NCI-H146 (cell line): ENCODE measurements at regions not wholly inside any gene's neighbourhood (a gene's known extent, or its start where the extent isn't known, plus 50 kb on each side); places are given as distances from the start of the nearest gene placed in this dataset.
"Not testable (repeated sequence)": the region's sequence is repeated elsewhere in the genome, so short reads cannot be mapped to it uniquely, and the experiment has no call there.

Experiments
- DNase-seq: peaks from one replicate; lab custom pipeline; 2025; lab: John Stamatoyannopoulos, UW

GRCh38 chrX:84611843-84612636 lies 109.8 kb upstream of the HDX start:
- no peak for DNase-seq

DNA sequence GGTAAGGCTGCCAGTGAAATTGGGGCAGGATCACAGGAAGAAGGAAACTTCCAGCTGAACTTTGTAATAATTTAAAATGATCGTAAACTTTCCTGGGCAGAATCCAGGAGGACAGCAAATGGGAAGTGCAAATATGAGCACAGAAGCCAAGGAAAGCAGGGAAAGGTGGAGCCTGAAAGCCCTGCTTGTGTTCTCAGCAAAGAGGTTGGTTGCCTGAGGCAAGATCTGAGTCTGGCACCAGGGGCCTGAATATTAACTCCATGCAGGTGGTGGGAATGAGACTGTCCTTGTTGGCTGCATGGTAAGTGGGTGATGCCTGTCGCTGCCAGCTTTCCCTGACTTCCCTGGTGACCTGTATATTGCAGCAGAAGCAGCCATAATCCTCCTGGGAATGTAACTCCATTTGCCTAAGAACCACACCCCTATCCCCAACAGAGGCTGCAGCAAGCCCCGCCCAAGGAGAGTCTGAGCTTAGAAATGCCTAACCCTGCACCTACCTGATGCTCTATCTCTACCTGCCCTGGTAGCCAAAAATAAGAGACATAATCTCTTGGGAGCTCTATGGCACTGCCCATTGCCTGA lies 132.0 kb upstream of the HDX start:
- peak; percentile 21 for DNase-seq

DNA sequence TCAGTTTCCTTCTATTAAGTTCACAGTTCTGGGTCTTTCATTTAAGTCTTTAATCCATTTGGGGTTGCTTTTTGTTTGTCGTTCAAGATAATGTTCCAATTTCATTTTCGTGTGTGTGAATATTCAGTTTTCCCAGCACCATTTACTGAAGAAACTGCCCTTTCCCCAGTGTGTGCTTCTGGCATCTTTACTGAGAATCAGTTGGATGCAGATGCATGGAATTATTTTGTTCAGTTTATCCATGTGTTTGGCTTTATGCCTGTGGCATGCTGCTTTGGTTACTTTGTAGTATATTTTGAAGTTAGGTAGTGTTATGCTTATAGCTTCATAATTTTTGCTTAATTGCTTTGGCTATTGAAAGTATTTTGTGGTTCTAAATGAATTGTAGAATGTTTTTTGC lies 163.8 kb upstream of the HDX start:
- no peak for DNase-seq

GRCh38 chrX:84690228-84690627 lies 188.0 kb upstream of the HDX start:
- no peak for DNase-seq

DNA sequence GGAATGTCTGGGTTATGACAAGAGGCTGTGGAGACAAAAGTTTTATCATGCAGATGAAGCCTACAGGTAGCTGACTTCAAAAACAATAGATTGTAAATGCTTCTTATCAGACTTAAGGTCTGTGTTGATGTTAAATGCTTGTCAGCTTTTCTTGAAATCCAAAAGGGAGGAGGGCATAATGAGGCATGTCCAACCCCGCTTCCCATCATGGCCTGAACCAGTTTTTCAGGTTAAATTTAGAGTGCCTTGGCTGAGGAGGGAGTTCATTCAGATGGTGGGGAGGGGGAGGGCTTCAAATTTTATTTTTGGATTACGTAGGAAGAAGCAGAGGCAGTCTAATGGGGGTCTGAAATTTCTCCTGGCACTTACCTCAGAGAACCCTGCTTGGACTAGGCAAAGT lies 207.7 kb upstream of the HDX start:
- no peak for DNase-seq

DNA sequence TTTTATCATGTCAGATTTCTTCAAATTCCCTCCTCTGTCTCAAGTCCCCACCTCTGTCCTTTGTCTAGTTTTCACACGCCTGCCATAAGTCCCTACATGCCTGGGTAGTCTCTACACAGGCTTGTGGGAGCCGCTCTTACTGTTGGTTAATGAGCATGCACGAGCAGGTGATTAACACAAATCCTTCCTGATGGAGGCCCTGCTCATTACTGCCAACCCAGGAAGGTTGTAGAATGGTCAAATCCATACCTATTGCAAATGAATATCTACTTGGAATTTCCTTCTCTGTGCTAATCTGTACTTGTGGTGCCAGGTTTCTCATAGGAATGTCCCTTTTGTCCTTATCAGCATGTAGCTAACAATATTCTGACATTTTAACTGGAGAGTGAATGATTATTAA lies 208.4 kb upstream of the HDX start:
- peak; percentile 8 for DNase-seq

DNA sequence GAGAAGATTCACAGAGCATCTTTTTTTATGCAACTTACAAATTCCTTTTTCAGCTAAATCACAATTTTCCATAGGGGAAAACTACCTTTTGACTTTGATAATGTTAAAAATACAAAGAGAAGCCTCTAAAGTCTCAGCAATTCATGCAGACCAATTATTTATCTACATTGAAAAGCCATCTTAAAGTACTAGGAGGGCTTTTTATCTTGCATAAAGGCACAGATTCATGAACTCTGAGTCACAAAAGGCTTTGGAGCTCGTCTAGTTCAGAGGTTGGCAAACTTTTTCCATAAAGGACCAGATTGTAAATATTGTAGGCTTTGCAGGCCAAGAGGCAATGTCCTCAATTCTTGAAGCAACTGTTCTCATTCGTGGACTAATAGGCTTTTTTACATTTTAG lies 210.4 kb upstream of the HDX start:
- DNase-seq, result no peak

GRCh38 chrX:84715315-84715714 lies 213.1 kb upstream of the HDX start:
- DNase-seq, result no peak

DNA sequence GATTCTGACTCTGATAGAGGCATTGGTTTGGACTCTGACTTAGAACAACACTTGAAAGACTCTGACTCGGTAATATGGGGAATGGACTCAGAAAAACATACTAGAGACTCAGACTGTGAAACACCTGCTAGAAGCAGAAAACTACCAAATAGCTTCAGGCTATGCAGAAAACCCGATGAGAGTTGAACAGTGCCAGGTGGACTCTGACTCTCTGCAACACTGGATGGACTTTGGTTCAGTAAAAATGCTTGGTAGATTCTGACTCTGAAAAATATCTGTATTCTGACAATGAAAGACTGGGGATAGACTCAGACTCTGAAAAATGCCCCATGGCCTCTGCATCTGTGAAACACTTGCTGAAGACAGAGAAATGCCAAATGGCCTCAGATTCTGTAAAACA lies 215.1 kb upstream of the HDX start:
- DNase-seq, result peak; percentile 54

DNA sequence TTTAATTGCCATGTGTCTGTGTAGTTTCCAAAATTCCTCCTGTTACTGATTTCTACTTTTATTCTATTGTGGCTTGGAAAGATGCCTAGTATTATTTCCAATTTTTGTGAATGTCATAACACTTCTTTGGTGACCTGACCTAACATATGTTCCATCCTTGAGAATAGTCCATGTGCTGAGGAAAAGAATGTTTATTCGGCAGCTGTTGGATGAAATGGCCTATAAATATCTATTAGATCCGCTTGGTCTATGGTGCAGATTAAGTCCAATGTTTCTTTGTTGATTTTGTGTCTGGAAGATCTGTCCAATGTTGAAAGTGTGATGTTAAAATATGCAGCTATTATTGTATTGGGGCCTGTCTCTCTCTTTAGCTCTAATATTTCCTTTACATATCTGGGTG lies 219.2 kb upstream of the HDX start:
- DNase-seq, result no peak

DNA sequence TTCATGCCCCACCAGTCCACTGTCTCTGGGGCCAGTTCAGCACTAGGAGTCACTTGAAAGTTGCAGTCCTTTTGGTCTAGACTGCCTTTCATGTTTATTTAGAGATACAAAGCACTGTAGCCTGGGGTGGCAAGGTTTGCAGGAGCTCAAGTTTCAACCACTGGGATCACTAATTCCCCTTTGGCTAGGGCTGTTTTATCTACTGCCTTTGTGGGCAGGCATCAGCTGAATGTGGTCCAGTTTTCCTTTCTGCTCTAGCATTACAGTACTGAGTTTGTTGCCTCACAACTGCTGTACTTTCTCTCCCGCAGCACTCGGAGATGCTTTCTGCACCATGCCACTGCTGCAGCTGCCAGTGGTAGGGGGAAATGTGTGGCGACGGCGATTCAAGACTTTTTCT lies 222.3 kb upstream of the HDX start:
- peak; percentile 78 for DNase-seq

DNA sequence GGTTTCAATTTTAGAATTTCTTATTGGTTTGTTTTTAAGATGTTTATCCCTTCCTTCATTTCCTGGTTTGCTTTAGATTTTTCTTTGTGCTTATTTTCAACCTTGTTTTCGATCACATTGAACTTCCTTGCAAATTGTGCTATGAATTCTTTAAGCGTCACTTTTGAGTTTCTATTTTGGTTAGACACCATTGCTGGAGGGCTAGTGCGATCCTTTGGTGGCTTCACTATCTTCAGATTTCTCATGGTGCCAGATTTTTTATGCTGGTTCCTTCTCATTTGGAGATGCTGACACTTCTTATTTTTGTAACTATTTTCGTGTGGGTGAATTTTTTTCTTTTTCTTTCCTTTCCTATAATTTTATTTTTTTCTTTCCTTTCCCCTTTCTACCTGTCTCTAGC lies 227.2 kb upstream of the HDX start:
- DNase-seq, result no peak

DNA sequence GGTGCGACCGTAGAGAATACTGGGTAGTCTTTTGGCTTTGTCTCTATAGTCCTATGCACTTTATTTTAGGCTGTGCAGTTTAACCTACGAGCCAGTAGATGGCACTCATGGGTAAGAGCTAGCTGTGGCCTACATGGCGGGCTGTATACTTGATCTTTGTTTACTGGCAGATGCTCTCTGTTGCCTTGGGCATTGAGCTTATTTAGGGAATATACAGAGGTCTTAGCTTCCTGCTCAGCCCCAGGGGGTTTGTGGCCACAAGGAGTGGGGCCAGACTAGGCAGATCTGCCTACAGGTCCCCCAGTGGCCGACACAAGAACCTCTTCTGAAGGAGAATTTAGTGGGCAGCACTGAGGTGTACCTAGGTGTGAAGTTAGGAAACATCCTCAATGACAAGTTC lies 227.6 kb upstream of the HDX start:
- DNase-seq, result peak; percentile 83

GRCh38 chrX:84735025-84735424 lies 232.8 kb upstream of the HDX start:
- no peak for DNase-seq

GRCh38 chrX:84737471-84737871 lies 235.2 kb upstream of the HDX start:
- DNase-seq, result no peak

GRCh38 chrX:84747516-84747915 lies 245.3 kb upstream of the HDX start:
- no peak for DNase-seq

GRCh38 chrX:84748965-84749656 lies 246.9 kb upstream of the HDX start:
- DNase-seq, result no peak

DNA sequence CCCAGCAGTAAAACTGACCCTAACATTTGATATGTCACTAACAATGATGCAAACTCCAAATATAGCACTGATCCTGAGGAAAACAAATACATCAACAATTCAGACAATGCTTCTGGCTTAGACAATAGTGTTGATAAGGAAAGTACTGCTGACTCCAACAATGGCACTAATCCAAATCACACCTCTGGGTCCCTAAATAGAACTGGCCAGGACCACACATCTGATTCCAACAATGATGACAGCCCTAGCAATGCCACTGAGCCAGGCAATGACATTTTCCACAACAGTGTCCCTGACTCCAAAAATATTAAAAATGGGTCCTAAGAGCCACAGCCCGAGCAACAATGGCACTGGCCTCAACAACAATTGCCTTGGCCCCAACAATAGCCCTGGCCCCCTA lies 243.1 kb upstream of the APOOL start:
- DNase-seq, result no peak

- DNase-seq, result no peak
These were observed 207.4 kb upstream of the APOOL start for GRCh38 chrX:84796321-84796720.

GRCh38 chrX:84830836-84831235 lies 172.8 kb upstream of the APOOL start:
- DNase-seq, result peak; percentile 80

DNA sequence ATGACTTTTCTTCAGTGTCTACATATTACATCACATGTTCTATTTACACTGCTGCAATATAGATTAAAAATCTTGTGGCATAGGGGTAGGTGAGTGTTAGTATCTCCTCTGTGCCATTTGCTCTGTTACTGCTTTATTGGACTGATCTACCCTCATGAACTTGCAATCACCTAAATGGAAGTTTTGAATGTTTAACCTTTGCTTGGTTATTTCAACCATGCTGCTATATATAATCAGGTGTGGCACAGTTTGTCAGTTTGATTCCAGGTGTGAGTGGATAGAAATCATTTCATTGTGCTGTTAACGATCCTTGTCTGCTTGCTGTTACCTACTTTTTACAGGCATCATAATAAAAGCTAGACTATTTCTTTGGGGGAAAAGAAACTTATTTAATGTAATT lies 157.1 kb upstream of the APOOL start:
- DNase-seq, result not testable (repeated sequence)

DNA sequence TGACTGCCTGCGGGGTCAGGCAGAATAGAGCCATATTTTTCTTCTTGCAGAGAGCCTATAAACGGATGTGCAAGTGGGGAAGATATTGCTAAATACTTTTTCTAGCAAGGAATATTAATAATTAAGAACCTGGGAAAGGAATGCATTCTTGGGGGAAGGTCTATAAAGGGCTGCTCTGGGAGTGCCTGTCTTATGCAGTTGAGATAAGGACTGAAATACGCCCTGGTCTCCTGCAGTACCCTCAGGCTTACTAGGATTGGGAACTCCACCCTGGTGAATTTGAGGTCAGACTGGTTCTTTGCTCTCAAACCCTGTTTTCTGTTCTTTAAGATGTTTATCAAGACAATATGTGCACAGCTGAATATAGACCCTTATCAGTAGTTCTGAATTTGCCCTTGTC lies 152.5 kb upstream of the APOOL start:
- not testable (repeated sequence) for DNase-seq

DNA sequence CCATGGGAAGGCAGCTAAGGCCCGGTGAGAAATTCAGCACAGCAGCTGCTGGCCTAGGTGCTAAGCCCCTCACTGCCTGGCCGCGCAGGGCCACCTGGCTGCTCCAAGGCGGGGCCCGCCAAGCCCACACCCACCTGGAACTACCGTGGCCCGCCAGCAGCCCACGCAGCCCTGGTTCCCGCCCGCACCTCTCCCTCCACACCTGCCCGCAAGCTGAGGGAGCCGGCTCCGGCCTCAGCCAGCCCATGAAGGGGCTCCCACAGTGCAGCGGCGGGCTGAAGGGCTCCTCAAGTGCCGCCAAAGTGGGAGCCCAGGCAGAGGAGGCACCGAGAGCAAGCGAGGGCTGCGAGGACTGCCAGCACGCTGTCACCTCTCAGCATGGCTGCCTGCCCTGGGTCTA lies 146.9 kb upstream of the APOOL start:
- not testable (repeated sequence) for DNase-seq
